HepG2 (cell line): ENCODE measurements at regions not wholly inside any gene's neighbourhood (a gene's known extent, or its start where the extent isn't known, plus 50 kb on each side); places are given as distances from the start of the nearest gene placed in this dataset.

Experiments
- ATAC-seq: fragments of 200-7000 bp; cut with Tn5 transposase; 3 replicates; pipeline ENCODE4 v1.9.1; 2020; ENCODE audit warnings: mild to moderate bottlenecking, moderate library complexity
- BruUV-seq: library from RNA; stranded (reverse); fragments of 400-500 nt; replicated peaks from 2 replicates; lab custom pipeline; 2021; lab: Mats Ljungman, UMichigan
- CTCF ChIA-PET: fragments of 300-600 bp; formaldehyde crosslinking; extraction: SDS; loops from one replicate; lab custom pipeline; 2021; ENCODE audit warnings: low total read pairs, inconsistent platforms, low intra/inter-chr PET ratio; lab: Yijun Ruan, JAX
- POLR2A ChIA-PET: fragments of 350-600 bp; sonication (Branson Sonifier 250); formaldehyde crosslinking; loops from one replicate; lab custom pipeline; 2020; ENCODE audit warnings: antibody characterized with exemption, inconsistent platforms; lab: Yijun Ruan, JAX
- DNase-seq: peaks from one replicate; pipeline ENCODE4 v3.0.0-alpha.2; 2015; ENCODE audit warnings: low spot score
- FAIRE-seq: peaks from 3 replicates; lab custom pipeline; 2011; peaks lifted over from hg19 to GRCh38; lab: Jason Lieb, UNC
- H2AFZ ChIP-seq: one replicate; pipeline ENCODE4 v1.6.1; 2011; ENCODE audit warnings: low read length, inconsistent platforms
- H3K27ac ChIP-seq: fragments of 300-600 bp; 3 replicates; pipeline ENCODE4 v1.8.0; 2011; ENCODE audit warnings: mixed run types, mild to moderate bottlenecking, mixed read lengths, low read length, inconsistent platforms; ENCODE audit not compliant: insufficient read depth; ENCODE audit errors: extremely low read length
- H3K27me3 ChIP-seq, 2 experiments: fragments of 200-600 bp in 1 of 2; 2 replicates in 1 of 2; 3 replicates in 1 of 2; pipeline versions ENCODE4 v1.6.0 to v1.8.0; 2011; ENCODE audit warnings: low read length in 2 of 2, mild to moderate bottlenecking in 2 of 2, moderate library complexity in 2 of 2, inconsistent platforms in 1 of 2; ENCODE audit not compliant: insufficient read depth in 2 of 2, control insufficient read depth in 1 of 2
- H3K36me3 ChIP-seq, 2 experiments: fragments of 200-600 bp in 1 of 2; replicated peaks in 1 of 2; 2 replicates in 1 of 2; 3 replicates in 1 of 2; pipeline versions ENCODE4 v1.5.1 to v1.8.0; 2011; ENCODE audit warnings: low read length in 2 of 2, inconsistent platforms in 1 of 2; ENCODE audit not compliant: insufficient read depth in 2 of 2, control insufficient read depth in 1 of 2
- H3K4me1 ChIP-seq: 2 replicates; pipeline ENCODE4 v1.5.1; 2012; ENCODE audit warnings: low read length, inconsistent platforms; ENCODE audit not compliant: insufficient read depth
- H3K4me2 ChIP-seq: 2 replicates; pipeline ENCODE4 v1.6.0; 2011; ENCODE audit warnings: low read depth, low read length, inconsistent platforms
- H3K4me3 ChIP-seq, 3 experiments: fragments of 200-600 bp in 1 of 3; sonication (generic), shearing (Covaris generic) in 1 of 3; replicated peaks in 1 of 3; 2 replicates each; pipeline ENCODE4 v1.5.1; 2011 to 2016; ENCODE audit warnings: low read length in 3 of 3, inconsistent platforms in 2 of 3, low read depth in 2 of 3, mild to moderate bottlenecking in 2 of 3, control low read depth in 1 of 3, mixed read lengths in 1 of 3; ENCODE audit not compliant: insufficient read depth in 1 of 3
- H3K79me2 ChIP-seq: one replicate; pipeline ENCODE4 v1.6.1; 2011; ENCODE audit warnings: low read length, inconsistent platforms; ENCODE audit not compliant: insufficient read depth
- H3K9ac ChIP-seq: 2 replicates; pipeline ENCODE4 v1.6.0; 2011; ENCODE audit warnings: mild to moderate bottlenecking, low read depth, low read length, inconsistent platforms; ENCODE audit not compliant: insufficient read depth
- H3K9me3 ChIP-seq: 2 replicates; pipeline ENCODE4 v1.5.1; 2012; ENCODE audit warnings: mild to moderate bottlenecking, low read length
- H4K20me1 ChIP-seq: 2 replicates; pipeline ENCODE4 v1.6.0; 2011; ENCODE audit warnings: inconsistent platforms, mild to moderate bottlenecking, low read length, moderate library complexity; ENCODE audit not compliant: insufficient read depth
- AGO2 ChIP-seq: fragments of 200-400 bp; formaldehyde crosslinking; optimal IDR thresholded peaks from 2 replicates; pipeline ENCODE3; 2017; ENCODE audit warnings: mild to moderate bottlenecking, low read depth, low read length, moderate library complexity
- FOXK2 ChIP-seq: fragments of 450-650 bp; IDR thresholded peaks from 2 replicates; pipeline ENCODE4 v1.6.1; 2016
- HDAC1 ChIP-seq: sonication (generic); formaldehyde crosslinking; IDR thresholded peaks from 2 replicates; pipeline ENCODE4 v1.5.1; 2020; ENCODE audit warnings: mild to moderate bottlenecking, missing genetic modification reagents
- KDM1A ChIP-seq: IDR thresholded peaks from 2 replicates; pipeline ENCODE4 v1.6.1; 2016; ENCODE audit warnings: missing compliant biosample characterization
- MXI1 ChIP-seq: IDR thresholded peaks from 3 replicates; pipeline ENCODE4 v1.6.1; 2012; ENCODE audit warnings: low read depth, low read length, inconsistent platforms, borderline replicate concordance
- NCOA2 ChIP-seq: sonication (generic); formaldehyde crosslinking; IDR thresholded peaks from 2 replicates; pipeline ENCODE4 v1.8.0; 2022; ENCODE audit warnings: inconsistent platforms
- NPAS2 ChIP-seq: sonication (generic); formaldehyde crosslinking; IDR thresholded peaks from 2 replicates; pipeline ENCODE4 v1.8.0; 2022; ENCODE audit warnings: mild to moderate bottlenecking, missing genetic modification reagents, borderline replicate concordance
- PHF8 ChIP-seq: sonication (generic); formaldehyde crosslinking; IDR thresholded peaks from 2 replicates; pipeline ENCODE4 v1.5.0; 2020; ENCODE audit warnings: missing genetic modification reagents
- THAP8 ChIP-seq: sonication (generic); formaldehyde crosslinking; IDR thresholded peaks from 2 replicates; pipeline ENCODE4 v1.5.1; 2020; ENCODE audit warnings: missing genetic modification reagents, mild to moderate bottlenecking, borderline replicate concordance
- ZNF124 ChIP-seq: sonication (generic); formaldehyde crosslinking; IDR thresholded peaks from 2 replicates; pipeline ENCODE4 v1.4.0; 2020; ENCODE audit warnings: missing genetic modification reagents
- ZNF362 ChIP-seq: sonication (generic); formaldehyde crosslinking; IDR thresholded peaks from 2 replicates; pipeline ENCODE4 v1.4.0; 2020; ENCODE audit warnings: missing genetic modification reagents, mild to moderate bottlenecking, borderline replicate concordance
- ZNF792 ChIP-seq: IDR thresholded peaks from 2 replicates; pipeline ENCODE4 v1.6.1; 2016
- WGBS: methylation state at CpG from one replicate; pipeline ENCODE4 v1.1.6; 2017; ENCODE audit warnings: low lambda C conversion rate; 5-methylcytosine and 5-hydroxymethylcytosine counted together
- in situ Hi-C: cut with HindIII; loops from 2 replicates; pipeline ENCODE4 v1.10.0; 2017; ENCODE audit warnings: low pct_unique_long_range_greater_than_20kb; ENCODE audit not compliant: extremely low pct_ligation_motif_present
- intact Hi-C: fragments of 100-400 bp; cut with micrococcal nuclease; formaldehyde crosslinking; loops from one replicate; pipeline ENCODE4 v1.10.0; 2022; ENCODE audit not compliant: unreplicated experiment
- TF ChIP-seq, protein P1 (sequence below): sonication (generic); formaldehyde crosslinking; IDR thresholded peaks from 2 replicates; pipeline ENCODE4 v1.4.0; 2020; ENCODE audit warnings: missing genetic modification reagents
- TF ChIP-seq, protein P2 (sequence below): fragments of 450-650 bp; IDR thresholded peaks from 2 replicates; pipeline ENCODE4 v1.6.1; 2016
- TF ChIP-seq, protein P3 (sequence below): sonication (generic); formaldehyde crosslinking; IDR thresholded peaks from 2 replicates; pipeline ENCODE4 v1.4.0; 2020; ENCODE audit warnings: missing genetic modification reagents, low read depth, mild to moderate bottlenecking, borderline replicate concordance
- TF ChIP-seq, protein P4 (sequence below): IDR thresholded peaks from 2 replicates; pipeline ENCODE4 v1.6.1; 2016
- TF ChIP-seq, protein P5 (sequence below): fragments of 450-650 bp; IDR thresholded peaks from 2 replicates; pipeline ENCODE4 v1.6.1; 2017; ENCODE audit warnings: mild to moderate bottlenecking

GRCh38 chr2:7555260-7555659 is 638.0 kb downstream of the RNF144A start:
- no peak overlapping the region for H3K4me3 ChIP-seq
- no peak overlapping the region for H3K4me2 ChIP-seq
- no peak for FAIRE-seq
- H3K27ac ChIP-seq, result no peak overlapping the region
- intact Hi-C loops, result no loop called here
- ChIA-PET CTCF (no interaction called here), POLR2A (no interaction called here)
- no peaks in the 10 kb centered on the region for H3K36me3 ChIP-seq
- peaks cover 0 to 9% of the 10 kb centered on the region in 2 experiments; a peak in 1 of 5 replicates for H3K27me3 ChIP-seq
- H4K20me1 ChIP-seq, result no peaks in the 10 kb centered on the region
- no TSS peak for BruUV-seq
- H3K9ac ChIP-seq, result no peak overlapping the region
- H3K9me3 ChIP-seq, result no peaks in the 10 kb centered on the region
- no peak overlapping the region for H2AFZ ChIP-seq
- 21% methylated on average over 10 of the region's 10 CpGs for WGBS
- H3K79me2 ChIP-seq, result no peaks in the 10 kb centered on the region
- TF ChIP-seq HDAC1 (CRISPR knock-in tag), result no peak
- TF ChIP-seq ZNF362 (CRISPR knock-in tag), result no peak
- no peak for TF ChIP-seq ZNF792 (CRISPR knock-in tag)
- TF ChIP-seq THAP8 (CRISPR knock-in tag), result no peak
- TF ChIP-seq, protein P1, sequence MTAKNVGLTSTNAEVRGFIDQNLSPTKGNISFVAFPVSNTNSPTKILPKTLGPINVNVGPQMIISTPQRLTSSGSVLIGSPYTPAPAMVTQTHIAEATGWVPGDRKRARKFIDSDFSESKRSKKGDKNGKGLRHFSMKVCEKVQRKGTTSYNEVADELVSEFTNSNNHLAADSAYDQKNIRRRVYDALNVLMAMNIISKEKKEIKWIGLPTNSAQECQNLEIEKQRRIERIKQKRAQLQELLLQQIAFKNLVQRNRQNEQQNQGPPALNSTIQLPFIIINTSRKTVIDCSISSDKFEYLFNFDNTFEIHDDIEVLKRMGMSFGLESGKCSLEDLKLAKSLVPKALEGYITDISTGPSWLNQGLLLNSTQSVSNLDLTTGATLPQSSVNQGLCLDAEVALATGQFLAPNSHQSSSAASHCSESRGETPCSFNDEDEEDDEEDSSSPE (CRISPR knock-in tag), result no peak
- TF ChIP-seq, protein P2, sequence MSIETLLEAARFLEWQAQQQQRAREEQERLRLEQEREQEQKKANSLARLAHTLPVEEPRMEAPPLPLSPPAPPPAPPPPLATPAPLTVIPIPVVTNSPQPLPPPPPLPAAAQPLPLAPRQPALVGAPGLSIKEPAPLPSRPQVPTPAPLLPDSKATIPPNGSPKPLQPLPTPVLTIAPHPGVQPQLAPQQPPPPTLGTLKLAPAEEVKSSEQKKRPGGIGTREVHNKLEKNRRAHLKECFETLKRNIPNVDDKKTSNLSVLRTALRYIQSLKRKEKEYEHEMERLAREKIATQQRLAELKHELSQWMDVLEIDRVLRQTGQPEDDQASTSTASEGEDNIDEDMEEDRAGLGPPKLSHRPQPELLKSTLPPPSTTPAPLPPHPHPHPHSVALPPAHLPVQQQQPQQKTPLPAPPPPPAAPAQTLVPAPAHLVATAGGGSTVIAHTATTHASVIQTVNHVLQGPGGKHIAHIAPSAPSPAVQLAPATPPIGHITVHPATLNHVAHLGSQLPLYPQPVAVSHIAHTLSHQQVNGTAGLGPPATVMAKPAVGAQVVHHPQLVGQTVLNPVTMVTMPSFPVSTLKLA, result no peak
- TF ChIP-seq NPAS2 (CRISPR knock-in tag), result no peak
- no peak for TF ChIP-seq AGO2
- TF ChIP-seq, protein P3, sequence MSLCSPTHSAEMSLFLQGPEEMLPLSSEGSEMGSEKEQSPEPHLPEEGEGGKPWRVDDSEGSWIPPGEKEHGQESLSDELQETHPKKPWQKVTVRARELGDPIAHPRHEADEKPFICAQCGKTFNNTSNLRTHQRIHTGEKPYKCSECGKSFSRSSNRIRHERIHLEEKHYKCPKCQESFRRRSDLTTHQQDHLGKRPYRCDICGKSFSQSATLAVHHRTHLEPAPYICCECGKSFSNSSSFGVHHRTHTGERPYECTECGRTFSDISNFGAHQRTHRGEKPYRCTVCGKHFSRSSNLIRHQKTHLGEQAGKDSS (CRISPR knock-in tag), result no peak
- no peak for TF ChIP-seq PHF8 (CRISPR knock-in tag)
- no peak for TF ChIP-seq ZNF124 (CRISPR knock-in tag)
- TF ChIP-seq, protein P4, sequence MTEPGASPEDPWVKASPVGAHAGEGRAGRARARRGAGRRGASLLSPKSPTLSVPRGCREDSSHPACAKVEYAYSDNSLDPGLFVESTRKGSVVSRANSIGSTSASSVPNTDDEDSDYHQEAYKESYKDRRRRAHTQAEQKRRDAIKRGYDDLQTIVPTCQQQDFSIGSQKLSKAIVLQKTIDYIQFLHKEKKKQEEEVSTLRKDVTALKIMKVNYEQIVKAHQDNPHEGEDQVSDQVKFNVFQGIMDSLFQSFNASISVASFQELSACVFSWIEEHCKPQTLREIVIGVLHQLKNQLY (CRISPR knock-in tag), result no peak
- TF ChIP-seq, protein P5, sequence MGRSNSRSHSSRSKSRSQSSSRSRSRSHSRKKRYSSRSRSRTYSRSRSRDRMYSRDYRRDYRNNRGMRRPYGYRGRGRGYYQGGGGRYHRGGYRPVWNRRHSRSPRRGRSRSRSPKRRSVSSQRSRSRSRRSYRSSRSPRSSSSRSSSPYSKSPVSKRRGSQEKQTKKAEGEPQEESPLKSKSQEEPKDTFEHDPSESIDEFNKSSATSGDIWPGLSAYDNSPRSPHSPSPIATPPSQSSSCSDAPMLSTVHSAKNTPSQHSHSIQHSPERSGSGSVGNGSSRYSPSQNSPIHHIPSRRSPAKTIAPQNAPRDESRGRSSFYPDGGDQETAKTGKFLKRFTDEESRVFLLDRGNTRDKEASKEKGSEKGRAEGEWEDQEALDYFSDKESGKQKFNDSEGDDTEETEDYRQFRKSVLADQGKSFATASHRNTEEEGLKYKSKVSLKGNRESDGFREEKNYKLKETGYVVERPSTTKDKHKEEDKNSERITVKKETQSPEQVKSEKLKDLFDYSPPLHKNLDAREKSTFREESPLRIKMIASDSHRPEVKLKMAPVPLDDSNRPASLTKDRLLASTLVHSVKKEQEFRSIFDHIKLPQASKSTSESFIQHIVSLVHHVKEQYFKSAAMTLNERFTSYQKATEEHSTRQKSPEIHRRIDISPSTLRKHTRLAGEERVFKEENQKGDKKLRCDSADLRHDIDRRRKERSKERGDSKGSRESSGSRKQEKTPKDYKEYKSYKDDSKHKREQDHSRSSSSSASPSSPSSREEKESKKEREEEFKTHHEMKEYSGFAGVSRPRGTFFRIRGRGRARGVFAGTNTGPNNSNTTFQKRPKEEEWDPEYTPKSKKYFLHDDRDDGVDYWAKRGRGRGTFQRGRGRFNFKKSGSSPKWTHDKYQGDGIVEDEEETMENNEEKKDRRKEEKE, result no peak
- no peak for TF ChIP-seq MXI1
- TF ChIP-seq NCOA2 (CRISPR knock-in tag), result no peak
- TF ChIP-seq KDM1A (CRISPR knock-in tag), result no peak
- no peak for TF ChIP-seq FOXK2
- DNase-seq, result no peak
- in situ Hi-C loops, result no loop called here
- no peak for ATAC-seq
- no peaks in the 10 kb centered on the region for H3K4me1 ChIP-seq
